ENCODE measurements at regions not wholly inside any gene's neighbourhood (a gene's known extent, or its start where the extent isn't known, plus 50 kb on each side); places are given as distances from the start of the nearest gene placed in this dataset.

DNA sequence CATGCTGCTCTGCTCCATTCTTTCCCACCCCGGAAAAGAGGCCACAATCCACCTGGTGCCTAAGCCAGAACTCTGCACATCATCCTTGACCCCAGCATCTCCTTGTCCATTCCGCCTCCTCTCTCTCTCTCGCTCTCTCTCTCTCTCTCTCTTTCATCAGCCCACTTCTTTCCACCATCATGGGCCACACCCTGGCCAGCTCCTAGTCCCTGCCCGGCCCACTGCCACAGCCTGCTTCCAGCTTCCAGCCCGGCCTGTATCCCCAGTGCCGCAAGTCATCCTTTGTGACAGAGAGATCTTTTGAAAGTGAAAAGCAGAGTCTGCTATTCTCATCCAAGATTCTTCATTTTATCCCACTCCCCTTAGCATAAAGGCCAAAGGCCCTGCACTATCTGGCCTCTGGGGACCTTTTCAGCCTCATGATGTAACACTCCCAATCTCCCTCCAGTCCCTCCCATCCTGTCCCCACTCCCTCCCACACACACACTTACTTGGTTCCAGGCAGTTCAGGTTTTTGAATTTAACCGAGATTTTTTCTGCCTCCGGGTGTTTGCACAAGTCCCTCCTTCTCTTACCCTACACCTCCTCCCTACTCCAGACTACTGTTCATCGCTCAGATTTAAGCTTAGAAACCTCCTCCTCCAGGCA lies 214.0 kb downstream of the EN1 start (continued):
- TF ChIP-seq NFYA (IDR thresholded peaks at IDR 0.05; ENCODE audit: borderline replicate concordance, low read depth, low read length) (no peak), POLR2A (IDR thresholded peaks at IDR 0.05; ENCODE audit: low read depth, low read length) (no peak), RCOR1 (conservative IDR thresholded peaks at IDR 0.05; ENCODE audit: low read depth, low read length) (no peak)

DNA sequence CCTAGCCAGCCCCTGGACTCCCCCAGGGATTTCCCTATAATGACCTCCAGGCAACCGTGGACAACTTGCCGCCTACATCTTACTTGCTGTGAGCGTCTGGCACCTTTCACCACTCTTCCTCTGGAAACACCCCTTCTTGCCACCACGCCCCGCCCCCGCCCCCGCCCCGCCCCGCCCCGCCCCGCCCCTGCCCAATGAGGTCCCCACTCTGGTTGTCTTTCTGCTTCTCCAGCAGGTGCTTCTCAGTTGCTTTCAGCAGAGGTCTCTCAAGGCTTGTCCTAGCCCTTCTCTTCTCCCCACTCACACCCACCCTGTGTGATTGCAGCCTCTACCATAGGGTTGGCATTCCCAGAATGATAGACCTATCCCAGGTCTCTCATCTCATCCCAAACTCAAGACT lies 214.5 kb downstream of the EN1 start:
- Histone ChIP-seq H3K4me2 (ENCODE audit: control insufficient read depth, insufficient read depth) (no peak overlapping the region), H3K27me3 (replicated peaks in 1 of 2; ENCODE audit: control insufficient read depth in 2 of 2, insufficient read depth in 2 of 2, low read length in 1 of 2) (no peaks in the 10 kb centered on the region), H3K4me1 (ENCODE audit: control insufficient read depth, insufficient read depth, low read length) (no peaks in the 10 kb centered on the region), H3K36me3 (ENCODE audit: control insufficient read depth in 2 of 2, insufficient read depth in 2 of 2, low read length in 1 of 2) (no peaks in the 10 kb centered on the region), H3K9ac (ENCODE audit: control insufficient read depth, insufficient read depth, low read length) (no peak overlapping the region), H2AFZ (ENCODE audit: control insufficient read depth, low read depth, low read length) (no peak overlapping the region), H3K79me2 (ENCODE audit: control insufficient read depth, insufficient read depth, low read length) (no peaks in the 10 kb centered on the region), H3K4me3 (no peak overlapping the region), H4K20me1 (ENCODE audit: control insufficient read depth, insufficient read depth) (no peaks in the 10 kb centered on the region), H3K9me3 (replicated peaks; ENCODE audit: control insufficient read depth, insufficient read depth, low read length) (no peaks in the 10 kb centered on the region), H3K27ac (ENCODE audit: control insufficient read depth, insufficient read depth) (no peak overlapping the region)
- ChIA-PET RAD21 (ENCODE audit: unreplicated experiment) (no interaction called here), CTCF (no interaction called here), SMC1A (ENCODE audit: uncharacterized antibody, unreplicated experiment) (no interaction called here), POLR2A (no interaction called here)
- ATAC-seq (no peak), FAIRE-seq (no peak), DNase-seq (ENCODE audit: low read depth, low spot score) (no peak)
- in situ Hi-C loops (cut with MboI) (no loop called here), intact Hi-C loops (cut with micrococcal nuclease; ENCODE audit: unreplicated experiment) (no loop called here)
- no peak for TF ChIP-seq TCF7 (IDR thresholded peaks at IDR 0.05; ENCODE audit: borderline replicate concordance)
- TF ChIP-seq, protein P1, sequence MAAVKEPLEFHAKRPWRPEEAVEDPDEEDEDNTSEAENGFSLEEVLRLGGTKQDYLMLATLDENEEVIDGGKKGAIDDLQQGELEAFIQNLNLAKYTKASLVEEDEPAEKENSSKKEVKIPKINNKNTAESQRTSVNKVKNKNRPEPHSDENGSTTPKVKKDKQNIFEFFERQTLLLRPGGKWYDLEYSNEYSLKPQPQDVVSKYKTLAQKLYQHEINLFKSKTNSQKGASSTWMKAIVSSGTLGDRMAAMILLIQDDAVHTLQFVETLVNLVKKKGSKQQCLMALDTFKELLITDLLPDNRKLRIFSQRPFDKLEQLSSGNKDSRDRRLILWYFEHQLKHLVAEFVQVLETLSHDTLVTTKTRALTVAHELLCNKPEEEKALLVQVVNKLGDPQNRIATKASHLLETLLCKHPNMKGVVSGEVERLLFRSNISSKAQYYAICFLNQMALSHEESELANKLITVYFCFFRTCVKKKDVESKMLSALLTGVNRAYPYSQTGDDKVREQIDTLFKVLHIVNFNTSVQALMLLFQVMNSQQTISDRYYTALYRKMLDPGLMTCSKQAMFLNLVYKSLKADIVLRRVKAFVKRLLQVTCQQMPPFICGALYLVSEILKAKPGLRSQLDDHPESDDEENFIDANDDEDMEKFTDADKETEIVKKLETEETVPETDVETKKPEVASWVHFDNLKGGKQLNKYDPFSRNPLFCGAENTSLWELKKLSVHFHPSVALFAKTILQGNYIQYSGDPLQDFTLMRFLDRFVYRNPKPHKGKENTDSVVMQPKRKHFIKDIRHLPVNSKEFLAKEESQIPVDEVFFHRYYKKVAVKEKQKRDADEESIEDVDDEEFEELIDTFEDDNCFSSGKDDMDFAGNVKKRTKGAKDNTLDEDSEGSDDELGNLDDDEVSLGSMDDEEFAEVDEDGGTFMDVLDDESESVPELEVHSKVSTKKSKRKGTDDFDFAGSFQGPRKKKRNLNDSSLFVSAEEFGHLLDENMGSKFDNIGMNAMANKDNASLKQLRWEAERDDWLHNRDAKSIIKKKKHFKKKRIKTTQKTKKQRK (IDR thresholded peaks at IDR 0.05; ENCODE audit: low read depth, low read length): no peak
- no peak for TF ChIP-seq EGR1 (IDR thresholded peaks at IDR 0.05; ENCODE audit: borderline replicate concordance in 1 of 2, low read depth in 2 of 2, low read length in 2 of 2)
- TF ChIP-seq BHLHE40 (IDR thresholded peaks at IDR 0.05; ENCODE audit: borderline replicate concordance in 1 of 2, low read depth in 2 of 2, low read length in 1 of 2): no peak
- TF ChIP-seq SUPT20H (IDR thresholded peaks at IDR 0.05; ENCODE audit: borderline replicate concordance, control insufficient read depth, low read depth, low read length): no peak
- TF ChIP-seq FOS (IDR thresholded peaks at IDR 0.05; ENCODE audit: borderline replicate concordance, extremely low read depth, insufficient read length): no peak
- TF ChIP-seq RAD51 (IDR thresholded peaks at IDR 0.05): no peak
- no peak for TF ChIP-seq NFXL1 (IDR thresholded peaks at IDR 0.05; ENCODE audit: borderline replicate concordance)
- TF ChIP-seq IKZF1 (conservative IDR thresholded peaks at IDR 0.05): no peak
- no peak for TF ChIP-seq ZNF217 (IDR thresholded peaks at IDR 0.05)
- no peak for TF ChIP-seq NFIC (IDR thresholded peaks at IDR 0.05; ENCODE audit: low read depth, low read length)
- no peak for TF ChIP-seq NR2C2 (IDR thresholded peaks at IDR 0.05; ENCODE audit: borderline replicate concordance, control insufficient read depth, insufficient read length, low read depth)
- no peak for TF ChIP-seq EP300 (IDR thresholded peaks at IDR 0.05; ENCODE audit: borderline replicate concordance in 1 of 2, control insufficient read depth in 1 of 2, low read depth in 2 of 2, low read length in 2 of 2)
- TF ChIP-seq, protein P2, sequence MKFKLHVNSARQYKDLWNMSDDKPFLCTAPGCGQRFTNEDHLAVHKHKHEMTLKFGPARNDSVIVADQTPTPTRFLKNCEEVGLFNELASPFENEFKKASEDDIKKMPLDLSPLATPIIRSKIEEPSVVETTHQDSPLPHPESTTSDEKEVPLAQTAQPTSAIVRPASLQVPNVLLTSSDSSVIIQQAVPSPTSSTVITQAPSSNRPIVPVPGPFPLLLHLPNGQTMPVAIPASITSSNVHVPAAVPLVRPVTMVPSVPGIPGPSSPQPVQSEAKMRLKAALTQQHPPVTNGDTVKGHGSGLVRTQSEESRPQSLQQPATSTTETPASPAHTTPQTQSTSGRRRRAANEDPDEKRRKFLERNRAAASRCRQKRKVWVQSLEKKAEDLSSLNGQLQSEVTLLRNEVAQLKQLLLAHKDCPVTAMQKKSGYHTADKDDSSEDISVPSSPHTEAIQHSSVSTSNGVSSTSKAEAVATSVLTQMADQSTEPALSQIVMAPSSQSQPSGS (IDR thresholded peaks at IDR 0.05; ENCODE audit: low read length): no peak
- TF ChIP-seq ZZZ3 (IDR thresholded peaks at IDR 0.05; ENCODE audit: control insufficient read depth, insufficient read length, low read depth): no peak
- no peak for TF ChIP-seq KAT2A (conservative IDR thresholded peaks at IDR 0.05; ENCODE audit: control insufficient read depth, low read depth, low read length)
- WGBS (ENCODE audit: insufficient coverage, insufficient replicate concordance, low lambda C conversion rate, missing lambda C conversion rate): 6% methylated on average over 6 of the region's 11 CpGs
- no TSS peak for BruUV-seq (replicated peaks)

Data from GM12878 (cell line).